Ascending aorta (tissue), 2 donors: ENCODE measurements at regions not wholly inside any gene's neighbourhood (a gene's known extent, or its start where the extent isn't known, plus 50 kb on each side); places are given as distances from the start of the nearest gene placed in this dataset.
"Not testable (repeated sequence)": the region's sequence is repeated elsewhere in the genome, so short reads cannot be mapped to it uniquely, and the experiment has no call there.

Experiments used
- DNase-seq, 2 donors: peaks; one replicate each; pipeline ENCODE4 v3.0.0-alpha.2; 2019; ENCODE audit warnings: low spot score in 2 of 2
- H3K27ac ChIP-seq, 2 donors: fragments of 200-600 bp; sonication (generic); one replicate each; pipeline ENCODE4 v1.5.1; 2016 to 2017; ENCODE audit warnings: mild to moderate bottlenecking in 1 of 2
- H3K27me3 ChIP-seq: fragments of 200-600 bp; sonication (generic); one replicate; pipeline ENCODE4 v1.5.1; 2017
- H3K36me3 ChIP-seq, 2 donors: fragments of 200-600 bp; sonication (generic); one replicate each; pipeline ENCODE4 v1.5.1; 2016
- H3K4me1 ChIP-seq, 2 donors: fragments of 200-600 bp; sonication (generic); one replicate each; pipeline ENCODE4 v1.5.1; 2016 to 2017; ENCODE audit warnings: mild to moderate bottlenecking in 1 of 2
- H3K4me3 ChIP-seq, 2 donors: fragments of 200-600 bp; sonication (generic); one replicate each; pipeline ENCODE4 v1.5.1; 2016 to 2017; ENCODE audit warnings: mild to moderate bottlenecking in 1 of 2
- H3K9me3 ChIP-seq, 2 donors: fragments of 200-600 bp; sonication (generic); one replicate each; pipeline ENCODE4 v1.5.1; 2016
- CTCF ChIP-seq, 3 experiments: fragments of 200-600 bp in 2 of 3; fragments of 450-650 bp in 1 of 3; sonication (generic) in 2 of 3; IDR thresholded peaks; one replicate each; pipeline ENCODE4 v1.5.1; 2016 to 2019; ENCODE audit warnings: antibody characterized with exemption in 3 of 3, mild to moderate bottlenecking in 1 of 3, moderate library complexity in 1 of 3
- intact Hi-C: fragments of 100-400 bp; cut with DNase I; formaldehyde crosslinking; loops from one replicate; pipeline ENCODE4 v1.15.1; 2023

DNA sequence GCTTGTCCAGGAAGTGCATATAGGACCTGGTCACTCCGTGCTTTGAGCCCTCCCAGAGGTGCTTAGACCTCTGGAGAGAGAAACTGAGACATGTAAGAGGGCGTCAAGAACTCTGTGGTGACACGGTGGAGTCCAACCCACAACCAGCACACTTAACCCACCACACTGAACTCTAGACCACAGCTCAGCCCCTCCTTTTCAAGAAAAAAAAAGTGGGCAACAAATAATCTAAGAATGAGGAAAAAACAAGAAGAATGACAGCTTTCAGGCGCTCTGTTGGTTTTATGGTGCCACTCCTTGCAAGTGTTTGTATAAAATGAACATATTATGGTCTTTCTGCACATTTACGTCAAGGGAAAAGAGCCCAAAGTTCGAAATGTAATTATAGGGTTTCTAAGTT is 50.2 kb upstream of the SNAPC3 start:
- TF ChIP-seq CTCF (IDR thresholded peaks at IDR 0.05) = no peak
- Histone ChIP-seq H3K4me1 (peaks cover 0 to 2% of the 10 kb centered on the region in 2 donors), H3K36me3 (no peaks in the 10 kb centered on the region), H3K4me3 (no peak overlapping the region), H3K27ac (no peak overlapping the region), H3K9me3 (no peaks in the 10 kb centered on the region), H3K27me3 (no peaks in the 10 kb centered on the region)
- no peak for DNase-seq
- intact Hi-C loops = loop anchor here (5.0 kb wide), 1 partner anchor 60 kb away; no protein-coding TSS in a partner anchor

DNA sequence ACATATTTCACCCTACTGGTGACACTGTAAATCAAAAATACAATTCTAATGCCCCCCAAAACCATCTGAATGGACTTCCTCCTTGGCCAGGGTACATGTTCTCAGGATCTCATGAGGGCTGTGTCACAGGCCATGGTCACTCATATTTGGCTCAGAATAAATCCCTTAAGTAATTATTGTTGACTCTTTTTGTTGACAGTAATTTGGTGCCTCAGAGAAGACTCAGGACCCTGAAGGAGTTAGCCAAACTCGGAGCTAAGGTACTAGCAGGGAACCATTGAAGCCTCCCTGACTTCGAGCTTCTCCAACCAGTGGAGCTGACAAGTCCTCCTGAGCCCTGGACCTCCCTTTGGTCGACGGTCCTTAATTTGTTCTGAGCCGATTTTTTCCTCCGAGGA is 51.2 kb upstream of the SNAPC3 start:
- H3K4me1 ChIP-seq = peaks cover 0 to 2% of the 10 kb centered on the region in 2 donors
- intact Hi-C loops = loop anchor here (5.0 kb wide), 1 partner anchor 59 kb away; no protein-coding TSS in a partner anchor

GRCh38 chr9:15370466-15371447 is 51.9 kb upstream of the SNAPC3 start:
- peaks cover 0 to 2% of the 10 kb centered on the region in 2 donors for H3K4me1 ChIP-seq
- intact Hi-C loops = loop anchor here (5.0 kb wide), 1 partner anchor 58 kb away; no protein-coding TSS in a partner anchor
- TF ChIP-seq CTCF (IDR thresholded peaks at IDR 0.05) = no peak
- H3K27ac ChIP-seq = no peak overlapping the region
- no peaks in the 10 kb centered on the region for H3K36me3 ChIP-seq
- no peaks in the 10 kb centered on the region for H3K27me3 ChIP-seq
- H3K9me3 ChIP-seq = no peaks in the 10 kb centered on the region
- no peak overlapping the region for H3K4me3 ChIP-seq
- no peak for DNase-seq

More for the DNA sequence above, 51.2 kb upstream of the SNAPC3 start:
- no peak for TF ChIP-seq CTCF (IDR thresholded peaks at IDR 0.05)
- no peaks in the 10 kb centered on the region for H3K27me3 ChIP-seq
- H3K36me3 ChIP-seq = no peaks in the 10 kb centered on the region
- H3K9me3 ChIP-seq = no peaks in the 10 kb centered on the region
- H3K27ac ChIP-seq = no peak overlapping the region
- no peak overlapping the region for H3K4me3 ChIP-seq
- no peak for DNase-seq

GRCh38 chr9:15369871-15370270 is 52.8 kb upstream of the SNAPC3 start:
- peaks cover 0 to 2% of the 10 kb centered on the region in 2 donors for H3K4me1 ChIP-seq
- no peaks in the 10 kb centered on the region for H3K27me3 ChIP-seq
- H3K9me3 ChIP-seq = no peaks in the 10 kb centered on the region
- H3K4me3 ChIP-seq = no peak overlapping the region
- no peak for TF ChIP-seq CTCF (IDR thresholded peaks at IDR 0.05)
- no peak overlapping the region for H3K27ac ChIP-seq
- intact Hi-C loops = loop anchor here (5.0 kb wide), 1 partner anchor 58 kb away; no protein-coding TSS in a partner anchor
- H3K36me3 ChIP-seq = no peaks in the 10 kb centered on the region
- DNase-seq = no peak

DNA sequence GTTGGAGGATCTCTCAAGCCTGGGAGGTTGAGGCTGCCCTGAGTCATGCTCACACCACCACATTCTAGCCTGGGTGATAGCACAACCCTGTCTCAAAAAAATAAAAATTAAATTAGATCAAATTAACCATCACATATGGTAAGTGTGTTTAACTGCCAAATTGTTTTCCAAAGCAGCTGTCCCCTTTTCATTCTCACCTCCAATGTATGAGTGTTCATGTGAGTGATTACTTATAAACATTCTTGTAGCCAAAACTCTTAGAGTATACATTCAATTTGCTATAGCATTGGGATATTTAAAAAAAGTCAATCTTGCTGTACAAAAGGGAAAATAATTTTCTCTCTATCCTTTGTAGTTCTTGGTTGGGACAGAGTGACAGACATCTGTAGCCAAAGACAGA is 53.4 kb upstream of the SNAPC3 start:
- intact Hi-C loops = no loop called here
- DNase-seq = no peak
- Histone ChIP-seq H3K4me3 (no peak overlapping the region), H3K9me3 (no peaks in the 10 kb centered on the region), H3K36me3 (no peaks in the 10 kb centered on the region), H3K4me1 (peaks cover 0 to 2% of the 10 kb centered on the region in 2 donors), H3K27me3 (no peaks in the 10 kb centered on the region), H3K27ac (no peak overlapping the region)
- no peak for TF ChIP-seq CTCF (IDR thresholded peaks at IDR 0.05)

GRCh38 chr9:15364975-15365553 is 57.6 kb upstream of the SNAPC3 start:
- H3K4me3 ChIP-seq, H3K27ac ChIP-seq, H3K36me3 ChIP-seq, intact Hi-C loops, H3K4me1 ChIP-seq, H3K9me3 ChIP-seq, DNase-seq, H3K27me3 ChIP-seq: not testable (repeated sequence)
